Ovary (tissue), 7 donors: ENCODE measurements at regions not wholly inside any gene's neighbourhood (a gene's known extent, or its start where the extent isn't known, plus 50 kb on each side); places are given as distances from the start of the nearest gene placed in this dataset.

Experiments used
- DNase-seq, 5 donors: peaks; one replicate each; pipeline ENCODE4 v3.0.0-alpha.2; 2019 to 2020
- H3K27ac ChIP-seq, 2 donors: fragments of 200-600 bp; one replicate each; pipeline versions ENCODE4 v1.5.1 to v1.8.0; 2019 to 2022
- H3K27me3 ChIP-seq: fragments of 200-600 bp; one replicate; pipeline ENCODE4 v1.8.0; 2022
- H3K36me3 ChIP-seq: fragments of 200-600 bp; sonication (generic); one replicate; pipeline ENCODE4 v1.5.1; 2019
- H3K4me1 ChIP-seq: one replicate; pipeline ENCODE4 v1.8.1; 2013; ENCODE audit warnings: mild to moderate bottlenecking, moderate library complexity; ENCODE audit not compliant: insufficient read depth
- H3K4me3 ChIP-seq: fragments of 200-600 bp; sonication (generic); one replicate; pipeline ENCODE4 v1.5.1; 2017
- H3K9me3 ChIP-seq, 2 donors: fragments of 200-600 bp in 1 of 2; sonication (generic) in 1 of 2; one replicate each; pipeline versions ENCODE4 v1.5.1 to v1.8.1; 2013 to 2019; ENCODE audit warnings: mild to moderate bottlenecking in 1 of 2, moderate library complexity in 1 of 2
- CTCF ChIP-seq, 3 donors: fragments of 450-650 bp in 2 of 3; fragments of 200-600 bp in 1 of 3; IDR thresholded peaks; one replicate each; pipeline versions ENCODE4 v1.5.1 to v1.8.0; 2016 to 2022; ENCODE audit warnings: antibody characterized with exemption in 3 of 3, mild to moderate bottlenecking in 1 of 3
- EP300 ChIP-seq: sonication (generic); formaldehyde crosslinking; IDR thresholded peaks from one replicate; pipeline ENCODE4 v1.6.1; 2017; ENCODE audit warnings: antibody characterized with exemption
- POLR2A ChIP-seq: fragments of 450-650 bp; IDR thresholded peaks from one replicate; pipeline ENCODE4 v1.6.1; 2017; ENCODE audit warnings: antibody characterized with exemption, mild to moderate bottlenecking, moderate library complexity
- WGBS, 3 donors: extraction: QIAGEN DNeasy Blood & Tissue Kit in 1 of 3; methylation state at CpG; one replicate each; pipeline versions ENCODE4 v1.1.5 to v1.1.7; 2013 to 2017; 5-methylcytosine and 5-hydroxymethylcytosine counted together
- intact Hi-C, 4 donors: fragments of 100-400 bp; cut with DNase I; formaldehyde crosslinking; loops; one replicate each; pipeline versions ENCODE4 v1.11.0 to v1.15.1; 2022 to 2023
- donor health status: DM: no; HTN: no; CAD: no; lungs with moderate emphysema.
- donor health status: DM: no; HTN: no; CAD: no.
- donor health status: Bipolar disorder and iron deficiency.
- donor health status: DM: no; HTN: no; CAD: no.
- donor health status: DM: yes; HTN: yes; CAD: no.

- Histone ChIP-seq H3K27me3 (no peaks in the 10 kb centered on the region), H3K4me3 (no peak overlapping the region), H3K36me3 (no peaks in the 10 kb centered on the region), H3K27ac (no peak overlapping the region), H3K9me3 (no peaks in the 10 kb centered on the region), H3K4me1 (no peaks in the 10 kb centered on the region)
- no peak for DNase-seq
- intact Hi-C loops, result no loop called here
- TF ChIP-seq EP300 (no peak), POLR2A (no peak), CTCF (IDR thresholded peaks at IDR 0.05) (no peak)
- WGBS, 3 donors, result 60 to 62% (median 61%) methylated on average over 7 of the region's 7 CpGs
These were observed 154.9 kb downstream of the SDHAF3 start for GRCh38 chr7:97272237-97272975.

GRCh38 chr7:97275475-97275874, 158.0 kb downstream of the SDHAF3 start:
- DNase-seq, result no peak
- no peak for TF ChIP-seq EP300
- TF ChIP-seq CTCF (IDR thresholded peaks at IDR 0.05), result no peak
- no peak for TF ChIP-seq POLR2A
- Histone ChIP-seq H3K36me3 (no peaks in the 10 kb centered on the region), H3K27ac (no peak overlapping the region), H3K9me3 (no peaks in the 10 kb centered on the region), H3K27me3 (no peaks in the 10 kb centered on the region), H3K4me1 (no peaks in the 10 kb centered on the region), H3K4me3 (no peak overlapping the region)
- 48 to 65% (median 60%) methylated on average over 2 of the region's 2 CpGs for WGBS, 3 donors
- intact Hi-C loops, result no loop called here

DNA sequence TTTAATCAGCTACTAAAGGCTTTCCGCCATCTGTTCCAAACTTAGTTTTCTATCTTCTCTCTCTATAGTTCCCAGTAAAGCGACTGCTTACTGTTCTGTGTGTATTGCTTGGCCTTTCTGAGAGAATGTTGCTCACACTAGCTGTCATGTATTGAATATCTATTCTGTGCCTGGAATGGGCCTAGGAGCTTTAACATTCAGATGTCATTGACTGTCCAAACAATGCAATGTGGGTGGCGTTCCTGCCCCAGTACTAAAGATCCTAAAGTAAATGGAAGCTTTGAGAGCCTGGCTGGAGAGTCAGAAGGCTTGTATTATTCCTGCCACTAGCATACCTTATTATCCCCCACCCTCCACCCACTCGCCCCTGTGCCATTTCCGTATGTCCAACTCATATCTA, 163.5 kb downstream of the SDHAF3 start:
- WGBS, 3 donors, result 79 to 84% (median 84%) methylated on average over 5 of the region's 5 CpGs

DNA sequence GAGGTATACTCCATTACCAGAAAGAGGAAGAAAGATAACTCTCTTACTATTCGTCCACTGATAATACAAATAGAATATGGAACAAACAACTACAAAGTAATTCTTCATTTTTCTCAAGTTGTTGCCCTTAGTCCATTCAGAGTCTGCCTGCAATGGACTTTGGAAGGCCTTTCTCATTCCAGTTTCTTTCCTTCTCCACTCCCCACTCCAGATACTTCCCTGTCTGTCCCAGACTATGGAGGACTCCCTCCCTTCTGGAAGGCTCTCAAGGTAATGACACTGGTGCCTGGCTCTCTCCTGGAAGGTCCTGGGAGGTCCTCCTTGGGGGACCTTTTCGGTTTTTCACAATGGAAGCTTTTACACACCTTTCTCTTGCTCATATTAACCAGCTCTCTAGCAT, 167.8 kb downstream of the SDHAF3 start:
- Histone ChIP-seq H3K4me1 (no peaks in the 10 kb centered on the region), H3K36me3 (no peaks in the 10 kb centered on the region), H3K27ac (no peak overlapping the region), H3K9me3 (no peaks in the 10 kb centered on the region), H3K27me3 (no peaks in the 10 kb centered on the region), H3K4me3 (no peak overlapping the region)
- intact Hi-C loops, result no loop called here
- TF ChIP-seq EP300 (no peak), POLR2A (no peak), CTCF (IDR thresholded peaks at IDR 0.05) (no peak)
- 44 to 66% (median 51%) methylated on average over 2 of the region's 2 CpGs for WGBS, 3 donors
- no peak for DNase-seq

More for the DNA sequence above, 163.5 kb downstream of the SDHAF3 start:
- Histone ChIP-seq H3K9me3 (no peaks in the 10 kb centered on the region), H3K27ac (no peak overlapping the region), H3K4me3 (no peak overlapping the region), H3K4me1 (no peaks in the 10 kb centered on the region), H3K27me3 (no peaks in the 10 kb centered on the region), H3K36me3 (no peaks in the 10 kb centered on the region)
- no peak for DNase-seq
- intact Hi-C loops, result no loop called here
- no peak for TF ChIP-seq CTCF (IDR thresholded peaks at IDR 0.05)
- TF ChIP-seq POLR2A, result no peak
- no peak for TF ChIP-seq EP300
